ENCODE measurements at regions not wholly inside any gene's neighbourhood (a gene's known extent, or its start where the extent isn't known, plus 50 kb on each side); places are given as distances from the start of the nearest gene placed in this dataset.

GRCh38 chr16:6096931-6097670, 999.5 kb upstream of the EEF2KMT start:
- TF ChIP-seq POLR2A (IDR thresholded peaks at IDR 0.05): no peak
- no peak for TF ChIP-seq POLR2AphosphoS5 (IDR thresholded peaks at IDR 0.05)
- TF ChIP-seq CTCF (IDR thresholded peaks at IDR 0.05): no peak
